Retinal pigment epithelial cell (primary cell): ENCODE measurements at regions not wholly inside any gene's neighbourhood (a gene's known extent, or its start where the extent isn't known, plus 50 kb on each side); places are given as distances from the start of the nearest gene placed in this dataset.

Experiments
- DNase-seq: peaks from one replicate; pipeline ENCODE4 v3.0.0-alpha.2; 2010; ENCODE audit warnings: low read depth
- H3K4me3 ChIP-seq: 2 replicates; pipeline ENCODE4 v1.5.1; 2011; ENCODE audit warnings: mild to moderate bottlenecking, low read length, control low read depth, moderate library complexity
- TF ChIP-seq, protein P1 (sequence below): conservative IDR thresholded peaks from 2 replicates; pipeline ENCODE4 v1.5.1; 2011; ENCODE audit warnings: low read depth, low read length, control low read depth, inconsistent platforms

DNA sequence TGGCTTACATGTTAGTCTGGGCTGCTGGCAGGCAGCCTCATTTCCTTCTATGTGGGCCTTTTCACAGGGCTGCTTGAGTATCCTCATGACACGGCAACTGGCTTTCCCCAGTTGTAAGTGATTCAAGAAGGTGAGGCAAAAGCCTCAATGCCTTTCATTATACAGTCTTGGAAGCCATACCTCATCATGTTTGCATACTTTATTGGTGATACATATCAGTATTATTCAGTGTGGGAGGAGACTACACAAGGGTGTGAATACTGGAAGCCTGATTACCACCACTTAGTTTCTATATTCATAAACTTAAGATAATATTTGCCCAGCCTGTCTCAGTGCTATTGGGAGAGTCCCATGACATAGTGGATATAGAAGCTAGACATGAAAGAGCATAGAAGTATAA, 346.8 kb downstream of the SOX2 start:
- TF ChIP-seq, protein P1, sequence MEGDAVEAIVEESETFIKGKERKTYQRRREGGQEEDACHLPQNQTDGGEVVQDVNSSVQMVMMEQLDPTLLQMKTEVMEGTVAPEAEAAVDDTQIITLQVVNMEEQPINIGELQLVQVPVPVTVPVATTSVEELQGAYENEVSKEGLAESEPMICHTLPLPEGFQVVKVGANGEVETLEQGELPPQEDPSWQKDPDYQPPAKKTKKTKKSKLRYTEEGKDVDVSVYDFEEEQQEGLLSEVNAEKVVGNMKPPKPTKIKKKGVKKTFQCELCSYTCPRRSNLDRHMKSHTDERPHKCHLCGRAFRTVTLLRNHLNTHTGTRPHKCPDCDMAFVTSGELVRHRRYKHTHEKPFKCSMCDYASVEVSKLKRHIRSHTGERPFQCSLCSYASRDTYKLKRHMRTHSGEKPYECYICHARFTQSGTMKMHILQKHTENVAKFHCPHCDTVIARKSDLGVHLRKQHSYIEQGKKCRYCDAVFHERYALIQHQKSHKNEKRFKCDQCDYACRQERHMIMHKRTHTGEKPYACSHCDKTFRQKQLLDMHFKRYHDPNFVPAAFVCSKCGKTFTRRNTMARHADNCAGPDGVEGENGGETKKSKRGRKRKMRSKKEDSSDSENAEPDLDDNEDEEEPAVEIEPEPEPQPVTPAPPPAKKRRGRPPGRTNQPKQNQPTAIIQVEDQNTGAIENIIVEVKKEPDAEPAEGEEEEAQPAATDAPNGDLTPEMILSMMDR: no peak

DNA sequence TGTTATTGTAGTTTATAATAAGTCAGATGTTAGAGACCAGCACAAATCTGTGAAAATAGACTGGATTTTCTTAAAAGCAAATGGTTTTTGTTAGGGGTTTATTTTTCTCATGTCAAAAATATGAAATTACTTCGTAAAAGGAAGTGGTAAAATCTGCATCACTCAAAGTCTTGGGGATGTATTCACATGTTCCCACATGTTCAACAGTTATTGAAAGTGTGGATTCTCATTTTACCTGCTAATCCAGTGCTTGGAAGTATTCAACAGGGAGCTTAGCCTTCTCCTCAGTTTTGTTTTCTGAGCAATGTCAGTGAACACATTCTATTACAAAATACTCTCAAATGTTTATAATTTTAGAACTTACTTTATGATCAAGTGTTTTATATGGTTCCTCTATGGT, 352.0 kb downstream of the SOX2 start:
- H3K4me3 ChIP-seq: no peak overlapping the region
- TF ChIP-seq, protein P1: no peak
- DNase-seq: no peak

More for the DNA sequence above, 346.8 kb downstream of the SOX2 start:
- DNase-seq: no peak
- no peak overlapping the region for H3K4me3 ChIP-seq

DNA sequence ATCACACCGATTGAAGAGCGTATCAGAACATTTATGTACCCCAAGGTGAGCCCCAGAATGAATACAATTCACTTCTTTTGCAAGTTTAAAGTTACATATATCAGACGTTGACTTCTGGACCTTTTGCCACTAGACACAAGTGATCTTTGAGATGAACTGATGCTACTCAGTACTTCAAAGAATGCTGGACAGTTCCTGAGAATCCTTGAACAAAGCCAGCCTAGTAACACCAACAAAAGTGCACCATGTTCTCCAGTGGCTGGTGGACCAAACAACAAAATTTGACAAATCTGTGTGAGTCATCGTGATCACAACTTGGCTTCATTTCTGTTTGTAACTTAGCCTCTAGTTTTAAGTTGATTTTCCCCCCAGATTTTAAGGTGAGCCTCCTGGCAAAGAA, 355.7 kb downstream of the SOX2 start:
- H3K4me3 ChIP-seq: no peak overlapping the region
- TF ChIP-seq, protein P1: no peak
- no peak for DNase-seq

DNA sequence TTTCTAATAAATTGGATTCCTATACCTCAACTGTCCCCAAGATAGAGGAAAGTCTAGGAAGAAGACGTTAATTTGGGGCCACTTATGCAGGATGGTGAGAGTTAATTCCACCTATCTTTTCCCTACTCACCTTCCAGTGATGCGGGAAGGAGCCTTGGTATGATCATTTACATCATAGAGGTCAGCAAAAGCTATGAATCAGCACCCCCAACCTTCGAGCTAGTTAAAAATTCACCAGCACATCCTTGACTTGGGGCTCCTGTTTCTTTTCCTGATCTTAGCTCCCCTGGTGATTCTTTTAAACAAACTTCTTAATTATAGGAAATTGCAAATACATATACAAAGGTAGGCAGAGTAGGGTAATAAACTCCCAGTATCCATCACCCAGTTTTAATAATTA, 366.6 kb downstream of the SOX2 start:
- no peak overlapping the region for H3K4me3 ChIP-seq
- TF ChIP-seq, protein P1: no peak
- no peak for DNase-seq

DNA sequence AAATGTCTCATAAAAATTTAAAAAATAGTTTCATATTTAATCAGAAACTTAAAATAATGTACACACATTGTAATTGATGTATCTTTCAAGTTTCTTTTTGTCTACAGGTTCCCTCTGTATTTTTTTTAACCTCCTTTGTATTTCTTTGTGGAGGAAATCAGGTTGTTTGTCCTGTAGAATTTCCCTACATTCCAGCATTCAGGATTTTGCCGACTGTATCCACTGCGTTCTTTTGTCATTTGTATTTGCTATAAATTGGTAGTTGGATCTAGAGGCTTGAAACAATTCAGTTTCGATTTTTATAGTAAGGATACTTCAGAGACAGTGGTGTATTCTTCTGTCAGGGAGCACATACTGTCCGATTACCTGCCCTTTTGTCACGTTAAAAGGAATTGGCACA, 367.2 kb downstream of the SOX2 start:
- DNase-seq: no peak
- no peak overlapping the region for H3K4me3 ChIP-seq
- TF ChIP-seq, protein P1: no peak

DNA sequence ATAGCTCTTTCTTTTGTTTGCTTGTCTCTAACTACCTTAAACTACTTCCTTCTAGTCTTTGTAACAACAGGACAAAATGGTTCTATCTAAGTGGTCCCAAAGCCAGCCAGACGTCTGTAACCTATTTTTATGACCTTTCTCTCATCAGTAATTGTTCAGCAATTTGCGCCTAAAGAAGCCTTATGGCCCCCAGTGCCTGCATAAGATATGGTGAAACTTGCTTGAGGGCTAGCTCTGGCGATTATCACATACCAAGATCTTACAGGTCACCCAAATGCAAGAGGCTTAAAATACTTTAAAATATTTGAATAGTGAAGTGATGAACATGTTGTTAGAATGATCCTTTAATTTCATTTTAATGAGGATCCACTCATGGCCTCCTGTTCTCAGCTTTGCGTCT, 369.4 kb downstream of the SOX2 start:
- DNase-seq: no peak
- no peak overlapping the region for H3K4me3 ChIP-seq
- TF ChIP-seq, protein P1: no peak

DNA sequence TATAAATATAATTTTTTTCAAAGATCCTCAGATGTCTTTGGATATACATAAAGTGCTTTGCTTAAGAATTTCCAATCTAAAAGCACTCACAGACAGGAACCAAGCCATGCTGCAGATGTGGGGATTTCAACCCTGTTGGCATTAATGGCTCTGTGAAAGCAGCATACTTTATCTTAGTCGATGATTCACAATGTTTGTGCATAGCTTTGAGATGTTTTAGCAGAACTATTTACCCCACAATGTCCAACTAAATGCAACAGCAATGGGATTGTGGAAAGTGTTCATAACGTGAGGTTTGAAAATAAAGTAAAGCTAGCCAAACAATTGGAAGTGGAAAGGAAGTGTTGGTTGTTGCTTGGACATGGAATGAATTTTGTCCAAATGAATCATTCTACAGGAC, 371.4 kb downstream of the SOX2 start:
- H3K4me3 ChIP-seq: no peak overlapping the region
- no peak for DNase-seq
- TF ChIP-seq, protein P1: no peak
